Astrocyte (in vitro differentiated cells and primary cell): ENCODE measurements at regions not wholly inside any gene's neighbourhood (a gene's known extent, or its start where the extent isn't known, plus 50 kb on each side); places are given as distances from the start of the nearest gene placed in this dataset.

Source experiments
- DNase-seq: peaks from one replicate; pipeline ENCODE4 v3.0.0-alpha.2; 2010; ENCODE audit warnings: low read depth
- FAIRE-seq: peaks from 2 replicates; lab custom pipeline; 2011; peaks lifted over from hg19 to GRCh38; lab: Jason Lieb, UNC
- H2AFZ ChIP-seq: 2 replicates; pipeline ENCODE4 v1.6.0; 2012; ENCODE audit warnings: low read depth, low read length, inconsistent platforms
- H3K27ac ChIP-seq: 2 replicates; pipeline ENCODE4 v1.5.1; 2011; ENCODE audit warnings: low read depth, low read length, inconsistent platforms
- H3K27me3 ChIP-seq: 2 replicates; pipeline ENCODE4 v1.6.0; 2011; ENCODE audit warnings: low read length, inconsistent platforms; ENCODE audit not compliant: insufficient read depth
- H3K36me3 ChIP-seq: 2 replicates; pipeline ENCODE4 v1.5.1; 2011; ENCODE audit warnings: low read length, inconsistent platforms; ENCODE audit not compliant: insufficient read depth
- H3K4me1 ChIP-seq: 2 replicates; pipeline ENCODE4 v1.5.1; 2011; ENCODE audit warnings: low read length, inconsistent platforms; ENCODE audit not compliant: insufficient read depth
- H3K4me2 ChIP-seq: 2 replicates; pipeline ENCODE4 v1.6.0; 2012; ENCODE audit warnings: low read length, inconsistent platforms
- H3K4me3 ChIP-seq: 2 replicates; pipeline ENCODE4 v1.5.1; 2011; ENCODE audit warnings: low read depth, mild to moderate bottlenecking, low read length, inconsistent platforms; ENCODE audit not compliant: insufficient read depth
- H3K79me2 ChIP-seq: 2 replicates; pipeline ENCODE4 v1.6.0; 2012; ENCODE audit warnings: mild to moderate bottlenecking, low read length, inconsistent platforms; ENCODE audit not compliant: insufficient read depth
- H3K9ac ChIP-seq: 2 replicates; pipeline ENCODE4 v1.6.0; 2012; ENCODE audit warnings: mild to moderate bottlenecking, low read length, inconsistent platforms
- H3K9me3 ChIP-seq: 2 replicates; pipeline ENCODE4 v1.5.1; 2012; ENCODE audit warnings: low read depth, mild to moderate bottlenecking, low read length, inconsistent platforms; ENCODE audit not compliant: insufficient read depth
- H4K20me1 ChIP-seq: 2 replicates; pipeline ENCODE4 v1.6.0; 2012; ENCODE audit warnings: low read length, inconsistent platforms; ENCODE audit not compliant: insufficient read depth
- H3K27ac Mint-ChIP-seq: one replicate; pipeline ENCODE4 v1.8.0; 2021; ENCODE audit warnings: mild to moderate bottlenecking, mixed read lengths; ENCODE audit not compliant: unreplicated experiment
- H3K27me3 Mint-ChIP-seq: one replicate; pipeline ENCODE4 v1.8.0; 2021; ENCODE audit warnings: low read depth, mixed read lengths; ENCODE audit not compliant: unreplicated experiment
- H3K36me3 Mint-ChIP-seq: one replicate; pipeline ENCODE4 v1.8.0; 2021; ENCODE audit warnings: low read depth, mixed read lengths; ENCODE audit not compliant: unreplicated experiment
- H3K4me1 Mint-ChIP-seq: one replicate; pipeline ENCODE4 v1.8.0; 2021; ENCODE audit warnings: low read depth, mixed read lengths; ENCODE audit not compliant: unreplicated experiment
- H3K4me3 Mint-ChIP-seq: one replicate; pipeline ENCODE4 v1.8.0; 2021; ENCODE audit warnings: mild to moderate bottlenecking, moderate library complexity, mixed read lengths; ENCODE audit not compliant: unreplicated experiment
- H3K9me3 Mint-ChIP-seq: one replicate; pipeline ENCODE4 v1.8.0; 2021; ENCODE audit warnings: mild to moderate bottlenecking, mixed read lengths; ENCODE audit not compliant: unreplicated experiment
- EZH2 ChIP-seq: IDR thresholded peaks from 2 replicates; pipeline ENCODE4 v1.6.1; 2012; ENCODE audit warnings: mild to moderate bottlenecking, low read length, inconsistent platforms; ENCODE audit not compliant: insufficient read depth
- TF ChIP-seq, protein P1 (sequence below): IDR thresholded peaks from 2 replicates; pipeline ENCODE4 v1.5.1; 2011; ENCODE audit warnings: low read depth, mild to moderate bottlenecking, inconsistent platforms, low read length, moderate library complexity; ENCODE audit not compliant: insufficient read depth

DNA sequence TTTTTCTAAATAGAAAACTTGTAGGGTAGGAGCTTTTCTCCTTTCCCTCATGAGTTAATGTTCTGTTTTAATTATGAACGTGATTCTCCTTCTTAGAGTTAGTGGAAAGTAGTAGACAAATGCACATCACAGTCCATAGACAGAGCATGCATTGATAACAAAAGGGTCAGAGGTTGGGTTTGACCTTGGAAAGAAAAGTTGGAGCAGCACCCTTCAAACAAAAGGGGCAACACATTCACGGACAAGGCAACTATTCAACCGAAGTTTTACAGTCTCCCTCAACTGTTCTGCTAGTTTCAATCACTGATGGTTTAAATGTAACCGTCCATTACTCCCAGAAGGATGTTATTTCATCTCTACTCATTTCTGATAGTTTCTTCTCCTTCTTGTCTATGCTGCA lies 103.4 kb upstream of the MAOA start:
- Mint-ChIP-seq H3K4me3 (no peak overlapping the region), H3K27ac (no peak overlapping the region), H3K9me3 (peaks cover 2% of the 10 kb centered on the region), H3K27me3 (no peaks in the 10 kb centered on the region), H3K4me1 (peaks cover 3% of the 10 kb centered on the region), H3K36me3 (no peaks in the 10 kb centered on the region)
- FAIRE-seq (peak; percentile 37), DNase-seq (no peak)
- Histone ChIP-seq H3K9ac (no peak overlapping the region), H3K79me2 (no peaks in the 10 kb centered on the region), H3K36me3 (no peaks in the 10 kb centered on the region), H3K4me1 (no peaks in the 10 kb centered on the region), H2AFZ (no peak overlapping the region), H3K9me3 (no peaks in the 10 kb centered on the region), H3K27ac (no peak overlapping the region), H4K20me1 (no peaks in the 10 kb centered on the region), H3K4me2 (no peak overlapping the region), H3K4me3 (no peak overlapping the region), H3K27me3 (no peaks in the 10 kb centered on the region)
- TF ChIP-seq EZH2, result no peak
- TF ChIP-seq, protein P1, sequence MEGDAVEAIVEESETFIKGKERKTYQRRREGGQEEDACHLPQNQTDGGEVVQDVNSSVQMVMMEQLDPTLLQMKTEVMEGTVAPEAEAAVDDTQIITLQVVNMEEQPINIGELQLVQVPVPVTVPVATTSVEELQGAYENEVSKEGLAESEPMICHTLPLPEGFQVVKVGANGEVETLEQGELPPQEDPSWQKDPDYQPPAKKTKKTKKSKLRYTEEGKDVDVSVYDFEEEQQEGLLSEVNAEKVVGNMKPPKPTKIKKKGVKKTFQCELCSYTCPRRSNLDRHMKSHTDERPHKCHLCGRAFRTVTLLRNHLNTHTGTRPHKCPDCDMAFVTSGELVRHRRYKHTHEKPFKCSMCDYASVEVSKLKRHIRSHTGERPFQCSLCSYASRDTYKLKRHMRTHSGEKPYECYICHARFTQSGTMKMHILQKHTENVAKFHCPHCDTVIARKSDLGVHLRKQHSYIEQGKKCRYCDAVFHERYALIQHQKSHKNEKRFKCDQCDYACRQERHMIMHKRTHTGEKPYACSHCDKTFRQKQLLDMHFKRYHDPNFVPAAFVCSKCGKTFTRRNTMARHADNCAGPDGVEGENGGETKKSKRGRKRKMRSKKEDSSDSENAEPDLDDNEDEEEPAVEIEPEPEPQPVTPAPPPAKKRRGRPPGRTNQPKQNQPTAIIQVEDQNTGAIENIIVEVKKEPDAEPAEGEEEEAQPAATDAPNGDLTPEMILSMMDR, result no peak

DNA sequence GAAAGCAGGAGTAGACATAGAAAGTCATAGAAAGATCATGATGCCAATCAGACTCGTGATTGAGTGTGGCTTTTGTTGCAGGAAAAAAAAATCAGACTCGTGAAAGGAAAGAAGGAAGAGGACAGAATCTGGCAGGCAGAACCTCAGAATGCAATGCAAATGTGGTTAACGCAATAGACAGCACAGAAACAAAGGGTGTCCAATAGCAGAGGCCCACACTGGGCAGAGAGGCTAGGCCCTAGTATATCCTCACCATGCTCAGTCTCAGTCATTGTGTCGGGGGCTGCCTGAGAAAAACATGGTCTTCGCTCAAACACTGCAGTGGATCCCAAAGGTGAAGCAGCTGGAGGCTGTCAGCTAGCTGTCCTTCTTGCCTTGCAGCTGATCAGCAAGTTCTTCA lies 102.8 kb upstream of the MAOA start:
- Histone ChIP-seq H3K79me2 (no peaks in the 10 kb centered on the region), H3K4me3 (no peak overlapping the region), H3K27ac (no peak overlapping the region), H3K4me1 (no peaks in the 10 kb centered on the region), H3K4me2 (no peak overlapping the region), H3K9ac (no peak overlapping the region), H3K36me3 (no peaks in the 10 kb centered on the region), H3K27me3 (no peaks in the 10 kb centered on the region), H3K9me3 (no peaks in the 10 kb centered on the region), H2AFZ (no peak overlapping the region), H4K20me1 (no peaks in the 10 kb centered on the region)
- DNase-seq (no peak), FAIRE-seq (no peak)
- Mint-ChIP-seq H3K36me3 (no peaks in the 10 kb centered on the region), H3K27me3 (no peaks in the 10 kb centered on the region), H3K4me3 (no peak overlapping the region), H3K4me1 (peaks cover 3% of the 10 kb centered on the region), H3K9me3 (peaks cover 2% of the 10 kb centered on the region), H3K27ac (no peak overlapping the region)
- TF ChIP-seq EZH2, result no peak
- TF ChIP-seq, protein P1, result no peak

DNA sequence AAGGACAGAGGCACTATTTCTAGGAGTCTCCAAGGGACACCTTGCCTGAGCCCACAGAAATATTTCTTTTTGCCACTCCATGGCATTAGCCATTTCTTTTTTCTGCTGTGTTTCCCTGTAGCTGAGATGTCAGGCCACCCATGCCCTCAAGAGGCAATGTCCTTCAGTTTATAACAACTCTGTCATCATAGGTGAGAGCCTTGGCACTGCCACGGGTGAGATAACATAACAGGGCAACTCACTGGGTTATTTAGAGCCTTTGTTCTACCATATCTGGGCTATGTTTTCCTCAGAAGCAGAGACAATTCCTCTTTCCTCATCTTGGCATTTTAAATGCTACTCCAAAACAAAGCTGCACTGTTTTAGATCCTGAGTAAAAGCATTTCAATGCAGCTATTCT lies 99.9 kb upstream of the MAOA start:
- H3K36me3 Mint-ChIP-seq, result no peaks in the 10 kb centered on the region
- no peak for TF ChIP-seq EZH2
- Histone ChIP-seq H3K4me3 (no peak overlapping the region), H3K9ac (no peak overlapping the region), H3K36me3 (no peaks in the 10 kb centered on the region), H3K9me3 (no peaks in the 10 kb centered on the region), H3K4me1 (no peaks in the 10 kb centered on the region), H3K79me2 (no peaks in the 10 kb centered on the region), H2AFZ (no peak overlapping the region), H3K27ac (no peak overlapping the region), H4K20me1 (no peaks in the 10 kb centered on the region), H3K4me2 (no peak overlapping the region), H3K27me3 (no peaks in the 10 kb centered on the region)
- H3K4me3 Mint-ChIP-seq, result no peak overlapping the region
- H3K9me3 Mint-ChIP-seq, result peaks cover 2% of the 10 kb centered on the region
- no peak for DNase-seq
- peaks cover 3% of the 10 kb centered on the region for H3K4me1 Mint-ChIP-seq
- H3K27ac Mint-ChIP-seq, result no peak overlapping the region
- no peak for FAIRE-seq
- no peaks in the 10 kb centered on the region for H3K27me3 Mint-ChIP-seq
